HG03442 (cell line): ENCODE measurements at regions not wholly inside any gene's neighbourhood (a gene's known extent, or its start where the extent isn't known, plus 50 kb on each side); places are given as distances from the start of the nearest gene placed in this dataset.
"Not testable (repeated sequence)": the region's sequence is repeated elsewhere in the genome, so short reads cannot be mapped to it uniquely, and the experiment has no call there.

Source experiments
- ATAC-seq: cut with Tn5 transposase; IDR thresholded peaks from one replicate; pipeline ENCODE4 v1.9.1; 2021; ENCODE audit warnings: mild to moderate bottlenecking, moderate library complexity; ENCODE audit not compliant: unreplicated experiment

GRCh38 chr4:123667496-123667895, 270.9 kb downstream of the SPRY1 start:
- ATAC-seq, result no peak

GRCh38 chr4:123667991-123668390, 271.4 kb downstream of the SPRY1 start:
- no peak for ATAC-seq

GRCh38 chr4:123671636-123672404, 275.2 kb downstream of the SPRY1 start:
- peak; percentile 93 for ATAC-seq

- ATAC-seq, result no peak
These were observed 276.4 kb downstream of the SPRY1 start for GRCh38 chr4:123672987-123673386.

- no peak for ATAC-seq
These were observed 277.4 kb downstream of the SPRY1 start for GRCh38 chr4:123673971-123674370.

- ATAC-seq, result no peak
These were observed 278.3 kb downstream of the SPRY1 start for GRCh38 chr4:123674762-123675465.

- ATAC-seq, result no peak
These were observed 279.0 kb downstream of the SPRY1 start for GRCh38 chr4:123675567-123675966.

- no peak for ATAC-seq
These were observed 279.7 kb downstream of the SPRY1 start for GRCh38 chr4:123676071-123676889.

- no peak for ATAC-seq
These were observed 280.3 kb downstream of the SPRY1 start for GRCh38 chr4:123676890-123677229.

- ATAC-seq, result no peak
These were observed 286.3 kb downstream of the SPRY1 start for GRCh38 chr4:123682931-123683330.

- ATAC-seq, result not testable (repeated sequence)
These were observed 288.3 kb downstream of the SPRY1 start for GRCh38 chr4:123684937-123685336.

GRCh38 chr4:123695531-123695930, 298.9 kb downstream of the SPRY1 start:
- ATAC-seq, result not testable (repeated sequence)

GRCh38 chr4:123696687-123697086, 300.1 kb downstream of the SPRY1 start:
- ATAC-seq, result no peak

GRCh38 chr4:123698556-123698955, 302.0 kb downstream of the SPRY1 start:
- no peak for ATAC-seq

- ATAC-seq, result no peak
These were observed 303.5 kb downstream of the SPRY1 start for GRCh38 chr4:123699880-123700771.

- no peak for ATAC-seq
These were observed 304.6 kb downstream of the SPRY1 start for GRCh38 chr4:123701131-123701575.

- ATAC-seq, result no peak
These were observed 308.8 kb downstream of the SPRY1 start for GRCh38 chr4:123705419-123705818.

- ATAC-seq, result no peak
These were observed 310.4 kb downstream of the SPRY1 start for GRCh38 chr4:123706973-123707372.

- ATAC-seq, result no peak
These were observed 312.3 kb downstream of the SPRY1 start for GRCh38 chr4:123708902-123709301.

GRCh38 chr4:123709336-123709735, 312.7 kb downstream of the SPRY1 start:
- no peak for ATAC-seq
